ENCODE measurements at regions not wholly inside any gene's neighbourhood (a gene's known extent, or its start where the extent isn't known, plus 50 kb on each side); places are given as distances from the start of the nearest gene placed in this dataset.

DNA sequence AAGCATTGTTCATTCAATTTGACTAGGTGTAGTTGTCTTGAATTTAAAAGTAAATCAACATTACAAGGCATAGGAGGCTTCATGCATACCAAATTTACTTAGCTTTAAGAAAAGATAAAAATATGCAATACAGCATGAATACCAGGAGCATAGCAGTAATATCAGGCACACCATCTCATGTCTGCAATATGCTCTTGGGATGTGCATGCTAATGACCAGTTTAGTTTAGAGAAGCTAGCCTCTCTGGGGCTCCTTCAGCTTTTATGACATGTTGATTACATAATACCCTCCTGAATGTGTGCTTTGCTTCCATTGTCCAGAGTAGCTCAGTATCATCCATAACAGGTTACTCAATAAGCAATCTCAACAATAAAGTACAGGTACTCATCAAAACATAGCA lies 497.2 kb downstream of the FLRT2 start:
- no peak overlapping the region for H3K4me2 ChIP-seq (ENCODE audit: low read length)
- H3F3A ChIP-seq (ENCODE audit: control insufficient read depth, insufficient read depth): no peaks in the 10 kb centered on the region
- H4K20me1 ChIP-seq (ENCODE audit: control insufficient read depth, insufficient read depth, low read depth, low read length): no peaks in the 10 kb centered on the region
- H3K4me3 ChIP-seq (ENCODE audit: low read length): no peak overlapping the region
- no peaks in the 10 kb centered on the region for H3K9me2 ChIP-seq (replicated peaks; ENCODE audit: control insufficient read depth, low read length)
- TF ChIP-seq, protein P1, sequence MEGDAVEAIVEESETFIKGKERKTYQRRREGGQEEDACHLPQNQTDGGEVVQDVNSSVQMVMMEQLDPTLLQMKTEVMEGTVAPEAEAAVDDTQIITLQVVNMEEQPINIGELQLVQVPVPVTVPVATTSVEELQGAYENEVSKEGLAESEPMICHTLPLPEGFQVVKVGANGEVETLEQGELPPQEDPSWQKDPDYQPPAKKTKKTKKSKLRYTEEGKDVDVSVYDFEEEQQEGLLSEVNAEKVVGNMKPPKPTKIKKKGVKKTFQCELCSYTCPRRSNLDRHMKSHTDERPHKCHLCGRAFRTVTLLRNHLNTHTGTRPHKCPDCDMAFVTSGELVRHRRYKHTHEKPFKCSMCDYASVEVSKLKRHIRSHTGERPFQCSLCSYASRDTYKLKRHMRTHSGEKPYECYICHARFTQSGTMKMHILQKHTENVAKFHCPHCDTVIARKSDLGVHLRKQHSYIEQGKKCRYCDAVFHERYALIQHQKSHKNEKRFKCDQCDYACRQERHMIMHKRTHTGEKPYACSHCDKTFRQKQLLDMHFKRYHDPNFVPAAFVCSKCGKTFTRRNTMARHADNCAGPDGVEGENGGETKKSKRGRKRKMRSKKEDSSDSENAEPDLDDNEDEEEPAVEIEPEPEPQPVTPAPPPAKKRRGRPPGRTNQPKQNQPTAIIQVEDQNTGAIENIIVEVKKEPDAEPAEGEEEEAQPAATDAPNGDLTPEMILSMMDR (IDR thresholded peaks at IDR 0.05; ENCODE audit: low read depth, low read length, poor library complexity, severe bottlenecking): no peak
- TF ChIP-seq EZH2phosphoT487 (IDR thresholded peaks at IDR 0.05; ENCODE audit: borderline replicate concordance, low read length): no peak
- no peaks in the 10 kb centered on the region for H3K27me3 ChIP-seq (ENCODE audit: control insufficient read depth, low read length)
- H3K36me3 ChIP-seq (ENCODE audit: control insufficient read depth, low read length): no peaks in the 10 kb centered on the region
- no peak overlapping the region for H3K27ac ChIP-seq (ENCODE audit: low read depth, low read length)
- no peaks in the 10 kb centered on the region for H3K4me1 ChIP-seq (ENCODE audit: control insufficient read depth, low read length)
- no peaks in the 10 kb centered on the region for H3K79me2 ChIP-seq (ENCODE audit: control insufficient read depth, low read length)
- H3K9me3 ChIP-seq (ENCODE audit: control insufficient read depth, insufficient read depth, low read length): no peaks in the 10 kb centered on the region

DNA sequence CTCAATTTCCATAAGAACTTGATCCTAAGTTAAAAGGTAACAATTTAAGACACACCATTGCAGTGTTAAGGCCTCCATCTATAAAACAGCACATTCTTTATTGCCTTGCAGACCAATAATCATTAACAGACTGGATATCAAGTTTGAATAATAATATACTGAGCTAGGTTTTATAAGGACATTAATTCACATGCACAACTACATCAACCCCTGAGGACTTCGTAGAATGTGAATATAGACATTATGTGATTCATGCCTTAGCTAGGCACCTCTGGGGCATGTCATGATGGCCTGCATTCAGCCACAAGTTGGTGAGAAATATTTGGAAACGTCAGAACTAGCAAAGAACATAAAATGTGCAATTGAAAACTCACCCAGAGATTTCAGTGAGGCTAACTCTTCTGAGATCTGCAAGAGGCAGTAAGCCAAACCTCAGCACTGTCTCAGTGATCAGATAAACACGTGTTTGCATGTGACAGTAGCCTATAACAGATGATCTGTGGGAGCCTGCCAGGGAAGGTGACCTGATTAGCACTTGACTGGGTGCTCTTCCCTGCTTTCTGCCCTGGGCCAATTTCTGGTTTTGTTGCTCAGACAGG lies 492.2 kb downstream of the FLRT2 start:
- no peaks in the 10 kb centered on the region for H3K4me1 ChIP-seq (ENCODE audit: control insufficient read depth, low read length)
- no peaks in the 10 kb centered on the region for H3K9me3 ChIP-seq (ENCODE audit: control insufficient read depth, insufficient read depth, low read length)
- H3K36me3 ChIP-seq (ENCODE audit: control insufficient read depth, low read length): no peaks in the 10 kb centered on the region
- H3K27ac ChIP-seq (ENCODE audit: low read depth, low read length): no peak overlapping the region
- no peak overlapping the region for H3K4me3 ChIP-seq (ENCODE audit: low read length)
- H3K9me2 ChIP-seq (replicated peaks; ENCODE audit: control insufficient read depth, low read length): no peaks in the 10 kb centered on the region
- no peak overlapping the region for H3K4me2 ChIP-seq (ENCODE audit: low read length)
- no peaks in the 10 kb centered on the region for H3F3A ChIP-seq (ENCODE audit: control insufficient read depth, insufficient read depth)
- H3K79me2 ChIP-seq (ENCODE audit: control insufficient read depth, low read length): no peaks in the 10 kb centered on the region
- no peaks in the 10 kb centered on the region for H4K20me1 ChIP-seq (ENCODE audit: control insufficient read depth, insufficient read depth, low read depth, low read length)
- TF ChIP-seq, protein P1 (IDR thresholded peaks at IDR 0.05; ENCODE audit: low read depth, low read length, poor library complexity, severe bottlenecking): no peak
- no peak for TF ChIP-seq EZH2phosphoT487 (IDR thresholded peaks at IDR 0.05; ENCODE audit: borderline replicate concordance, low read length)
- no peaks in the 10 kb centered on the region for H3K27me3 ChIP-seq (ENCODE audit: control insufficient read depth, low read length)

DNA sequence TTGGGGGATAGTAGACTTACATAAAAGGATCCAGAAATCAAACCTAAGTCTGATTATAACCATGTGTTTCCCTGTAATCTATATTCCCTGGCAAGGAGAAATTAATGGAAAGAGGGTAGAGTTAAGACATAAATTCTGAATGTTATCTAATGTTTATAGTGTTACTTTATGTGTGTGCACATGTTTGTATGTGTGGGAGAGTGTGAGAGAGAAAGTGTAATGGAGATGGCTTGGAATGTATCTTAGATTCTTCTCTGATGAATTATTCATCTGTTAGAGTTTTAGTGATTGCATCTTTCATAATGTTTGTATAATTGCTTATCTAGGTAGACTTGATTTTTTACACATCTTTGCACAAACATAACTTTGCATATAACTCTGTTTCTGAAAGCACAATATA lies 490.9 kb downstream of the FLRT2 start:
- H3F3A ChIP-seq (ENCODE audit: control insufficient read depth, insufficient read depth): no peaks in the 10 kb centered on the region
- TF ChIP-seq EZH2phosphoT487 (IDR thresholded peaks at IDR 0.05; ENCODE audit: borderline replicate concordance, low read length): no peak
- TF ChIP-seq, protein P1 (IDR thresholded peaks at IDR 0.05; ENCODE audit: low read depth, low read length, poor library complexity, severe bottlenecking): no peak
- no peak overlapping the region for H3K4me3 ChIP-seq (ENCODE audit: low read length)
- no peaks in the 10 kb centered on the region for H4K20me1 ChIP-seq (ENCODE audit: control insufficient read depth, insufficient read depth, low read depth, low read length)
- no peak overlapping the region for H3K27ac ChIP-seq (ENCODE audit: low read depth, low read length)
- no peaks in the 10 kb centered on the region for H3K9me2 ChIP-seq (replicated peaks; ENCODE audit: control insufficient read depth, low read length)
- no peaks in the 10 kb centered on the region for H3K36me3 ChIP-seq (ENCODE audit: control insufficient read depth, low read length)
- H3K79me2 ChIP-seq (ENCODE audit: control insufficient read depth, low read length): no peaks in the 10 kb centered on the region
- no peaks in the 10 kb centered on the region for H3K9me3 ChIP-seq (ENCODE audit: control insufficient read depth, insufficient read depth, low read length)
- H3K27me3 ChIP-seq (ENCODE audit: control insufficient read depth, low read length): no peaks in the 10 kb centered on the region
- H3K4me2 ChIP-seq (ENCODE audit: low read length): no peak overlapping the region
- H3K4me1 ChIP-seq (ENCODE audit: control insufficient read depth, low read length): no peaks in the 10 kb centered on the region
